ENCODE measurements at regions not wholly inside any gene's neighbourhood (a gene's known extent, or its start where the extent isn't known, plus 50 kb on each side); places are given as distances from the start of the nearest gene placed in this dataset.

DNA sequence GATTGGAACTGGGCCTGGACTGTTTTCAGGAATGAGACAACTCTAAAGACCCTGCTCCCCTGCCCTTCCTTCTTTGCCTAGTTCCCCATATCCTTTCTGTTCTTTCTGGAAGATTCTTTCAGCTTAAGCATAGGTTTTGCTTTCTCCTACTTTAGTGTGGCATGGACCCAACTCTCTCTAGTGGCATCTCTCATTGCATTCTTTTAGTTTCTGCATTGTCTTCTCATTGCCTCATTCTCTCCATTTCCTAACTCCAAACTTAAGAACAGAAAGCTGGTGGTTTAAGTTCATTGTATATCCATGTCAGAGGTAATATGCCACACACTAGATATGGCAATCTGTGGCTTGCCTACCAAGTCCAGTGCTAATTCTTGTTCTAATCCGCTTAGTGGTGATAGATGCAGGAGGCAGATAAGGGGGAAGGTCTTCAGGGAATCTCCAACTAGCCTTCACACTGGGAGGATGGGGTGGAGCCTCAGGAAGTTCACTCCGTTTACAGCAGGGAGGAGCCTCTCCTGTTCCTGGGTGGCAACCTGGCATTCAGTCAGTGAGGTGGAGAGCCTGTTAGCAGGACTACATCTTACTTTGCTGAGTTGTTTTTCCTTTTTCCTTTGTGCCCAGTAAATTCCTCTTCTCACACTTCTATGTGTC is 165.1 kb upstream of the LMNTD1 start:
- Histone ChIP-seq H3K4me3 (ENCODE audit: low read length) (no peak overlapping the region), H3K27ac (ENCODE audit: low read length) (no peak overlapping the region), H3K36me3 (ENCODE audit: insufficient read depth, low read length) (no peaks in the 10 kb centered on the region), H3K79me2 (replicated peaks; ENCODE audit: insufficient read depth, low read length) (no peaks in the 10 kb centered on the region), H3K9me3 (ENCODE audit: low read length) (no peaks in the 10 kb centered on the region), H2AFZ (ENCODE audit: low read depth, low read length) (no peak overlapping the region), H3K9ac (ENCODE audit: low read length) (no peak overlapping the region), H3K27me3 (ENCODE audit: insufficient read depth, low read depth, low read length) (no peaks in the 10 kb centered on the region), H4K20me1 (ENCODE audit: insufficient read depth) (no peaks in the 10 kb centered on the region), H3K4me2 (ENCODE audit: low read length) (no peak overlapping the region), H3K9me2 (ENCODE audit: insufficient read depth, low read length) (no peaks in the 10 kb centered on the region), H3F3A (ENCODE audit: insufficient read depth, low read length, poor library complexity, severe bottlenecking) (no peaks in the 10 kb centered on the region)
- no peak for TF ChIP-seq TAF1 (IDR thresholded peaks at IDR 0.05; ENCODE audit: low read depth)
- no peak for TF ChIP-seq SMC3 (conservative IDR thresholded peaks at IDR 0.05; ENCODE audit: poor library complexity)
- TF ChIP-seq, protein P1, sequence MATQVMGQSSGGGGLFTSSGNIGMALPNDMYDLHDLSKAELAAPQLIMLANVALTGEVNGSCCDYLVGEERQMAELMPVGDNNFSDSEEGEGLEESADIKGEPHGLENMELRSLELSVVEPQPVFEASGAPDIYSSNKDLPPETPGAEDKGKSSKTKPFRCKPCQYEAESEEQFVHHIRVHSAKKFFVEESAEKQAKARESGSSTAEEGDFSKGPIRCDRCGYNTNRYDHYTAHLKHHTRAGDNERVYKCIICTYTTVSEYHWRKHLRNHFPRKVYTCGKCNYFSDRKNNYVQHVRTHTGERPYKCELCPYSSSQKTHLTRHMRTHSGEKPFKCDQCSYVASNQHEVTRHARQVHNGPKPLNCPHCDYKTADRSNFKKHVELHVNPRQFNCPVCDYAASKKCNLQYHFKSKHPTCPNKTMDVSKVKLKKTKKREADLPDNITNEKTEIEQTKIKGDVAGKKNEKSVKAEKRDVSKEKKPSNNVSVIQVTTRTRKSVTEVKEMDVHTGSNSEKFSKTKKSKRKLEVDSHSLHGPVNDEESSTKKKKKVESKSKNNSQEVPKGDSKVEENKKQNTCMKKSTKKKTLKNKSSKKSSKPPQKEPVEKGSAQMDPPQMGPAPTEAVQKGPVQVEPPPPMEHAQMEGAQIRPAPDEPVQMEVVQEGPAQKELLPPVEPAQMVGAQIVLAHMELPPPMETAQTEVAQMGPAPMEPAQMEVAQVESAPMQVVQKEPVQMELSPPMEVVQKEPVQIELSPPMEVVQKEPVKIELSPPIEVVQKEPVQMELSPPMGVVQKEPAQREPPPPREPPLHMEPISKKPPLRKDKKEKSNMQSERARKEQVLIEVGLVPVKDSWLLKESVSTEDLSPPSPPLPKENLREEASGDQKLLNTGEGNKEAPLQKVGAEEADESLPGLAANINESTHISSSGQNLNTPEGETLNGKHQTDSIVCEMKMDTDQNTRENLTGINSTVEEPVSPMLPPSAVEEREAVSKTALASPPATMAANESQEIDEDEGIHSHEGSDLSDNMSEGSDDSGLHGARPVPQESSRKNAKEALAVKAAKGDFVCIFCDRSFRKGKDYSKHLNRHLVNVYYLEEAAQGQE (IDR thresholded peaks at IDR 0.05; ENCODE audit: borderline replicate concordance) = no peak
- no peak for TF ChIP-seq MXI1 (conservative IDR thresholded peaks at IDR 0.05; ENCODE audit: poor library complexity, severe bottlenecking)
- TF ChIP-seq, protein P2, sequence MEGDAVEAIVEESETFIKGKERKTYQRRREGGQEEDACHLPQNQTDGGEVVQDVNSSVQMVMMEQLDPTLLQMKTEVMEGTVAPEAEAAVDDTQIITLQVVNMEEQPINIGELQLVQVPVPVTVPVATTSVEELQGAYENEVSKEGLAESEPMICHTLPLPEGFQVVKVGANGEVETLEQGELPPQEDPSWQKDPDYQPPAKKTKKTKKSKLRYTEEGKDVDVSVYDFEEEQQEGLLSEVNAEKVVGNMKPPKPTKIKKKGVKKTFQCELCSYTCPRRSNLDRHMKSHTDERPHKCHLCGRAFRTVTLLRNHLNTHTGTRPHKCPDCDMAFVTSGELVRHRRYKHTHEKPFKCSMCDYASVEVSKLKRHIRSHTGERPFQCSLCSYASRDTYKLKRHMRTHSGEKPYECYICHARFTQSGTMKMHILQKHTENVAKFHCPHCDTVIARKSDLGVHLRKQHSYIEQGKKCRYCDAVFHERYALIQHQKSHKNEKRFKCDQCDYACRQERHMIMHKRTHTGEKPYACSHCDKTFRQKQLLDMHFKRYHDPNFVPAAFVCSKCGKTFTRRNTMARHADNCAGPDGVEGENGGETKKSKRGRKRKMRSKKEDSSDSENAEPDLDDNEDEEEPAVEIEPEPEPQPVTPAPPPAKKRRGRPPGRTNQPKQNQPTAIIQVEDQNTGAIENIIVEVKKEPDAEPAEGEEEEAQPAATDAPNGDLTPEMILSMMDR (IDR thresholded peaks at IDR 0.05; ENCODE audit: poor library complexity, severe bottlenecking) = no peak
- TF ChIP-seq EZH2 (IDR thresholded peaks at IDR 0.05; ENCODE audit: borderline replicate concordance, insufficient read depth, low read length, poor library complexity, severe bottlenecking) = no peak
- TF ChIP-seq EP300 (conservative IDR thresholded peaks at IDR 0.05; ENCODE audit: poor library complexity, severe bottlenecking) = no peak
- TF ChIP-seq POLR2AphosphoS5 (IDR thresholded peaks at IDR 0.05) = no peak
- no peak for TF ChIP-seq RAD21 (conservative IDR thresholded peaks at IDR 0.05)

DNA sequence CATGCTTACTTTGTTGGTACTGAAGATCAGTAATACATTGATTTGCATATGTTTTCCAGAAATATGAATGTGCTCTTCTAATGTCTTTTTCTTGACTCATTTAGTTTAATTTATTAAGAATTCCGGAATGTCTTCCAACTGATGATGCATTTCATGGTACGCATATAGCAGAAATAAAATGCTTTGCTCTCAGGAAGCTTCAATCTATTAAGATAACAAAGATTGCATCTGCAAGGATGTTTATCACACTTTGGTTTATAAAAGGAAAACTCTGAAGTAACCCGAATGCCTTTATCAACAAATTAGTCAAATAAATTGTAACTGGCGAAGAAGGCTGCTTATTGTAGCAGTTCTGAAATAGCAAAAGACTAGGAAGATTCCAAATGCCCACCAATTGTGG is 166.4 kb upstream of the LMNTD1 start:
- Histone ChIP-seq H3K4me2 (ENCODE audit: low read length) (no peak overlapping the region), H3K9me2 (ENCODE audit: insufficient read depth, low read length) (no peaks in the 10 kb centered on the region), H3K79me2 (replicated peaks; ENCODE audit: insufficient read depth, low read length) (no peaks in the 10 kb centered on the region), H3F3A (ENCODE audit: insufficient read depth, low read length, poor library complexity, severe bottlenecking) (no peaks in the 10 kb centered on the region), H3K27me3 (ENCODE audit: insufficient read depth, low read depth, low read length) (no peaks in the 10 kb centered on the region), H4K20me1 (ENCODE audit: insufficient read depth) (no peaks in the 10 kb centered on the region), H3K27ac (ENCODE audit: low read length) (no peak overlapping the region), H3K9me3 (ENCODE audit: low read length) (no peaks in the 10 kb centered on the region), H3K9ac (ENCODE audit: low read length) (no peak overlapping the region), H2AFZ (ENCODE audit: low read depth, low read length) (no peak overlapping the region), H3K4me3 (ENCODE audit: low read length) (no peak overlapping the region), H3K36me3 (ENCODE audit: insufficient read depth, low read length) (no peaks in the 10 kb centered on the region)
- TF ChIP-seq, protein P1 (IDR thresholded peaks at IDR 0.05; ENCODE audit: borderline replicate concordance) = no peak
- TF ChIP-seq POLR2AphosphoS5 (IDR thresholded peaks at IDR 0.05) (no peak), SMC3 (conservative IDR thresholded peaks at IDR 0.05; ENCODE audit: poor library complexity) (no peak), MXI1 (conservative IDR thresholded peaks at IDR 0.05; ENCODE audit: poor library complexity, severe bottlenecking) (no peak), EP300 (conservative IDR thresholded peaks at IDR 0.05; ENCODE audit: poor library complexity, severe bottlenecking) (no peak), RAD21 (conservative IDR thresholded peaks at IDR 0.05) (no peak), TAF1 (IDR thresholded peaks at IDR 0.05; ENCODE audit: low read depth) (no peak), EZH2 (IDR thresholded peaks at IDR 0.05; ENCODE audit: borderline replicate concordance, insufficient read depth, low read length, poor library complexity, severe bottlenecking) (no peak)
- TF ChIP-seq, protein P2 (IDR thresholded peaks at IDR 0.05; ENCODE audit: poor library complexity, severe bottlenecking) = no peak

Data from neural cell (in vitro differentiated cells).